ENCODE measurements at regions not wholly inside any gene's neighbourhood (a gene's known extent, or its start where the extent isn't known, plus 50 kb on each side); places are given as distances from the start of the nearest gene placed in this dataset.

DNA sequence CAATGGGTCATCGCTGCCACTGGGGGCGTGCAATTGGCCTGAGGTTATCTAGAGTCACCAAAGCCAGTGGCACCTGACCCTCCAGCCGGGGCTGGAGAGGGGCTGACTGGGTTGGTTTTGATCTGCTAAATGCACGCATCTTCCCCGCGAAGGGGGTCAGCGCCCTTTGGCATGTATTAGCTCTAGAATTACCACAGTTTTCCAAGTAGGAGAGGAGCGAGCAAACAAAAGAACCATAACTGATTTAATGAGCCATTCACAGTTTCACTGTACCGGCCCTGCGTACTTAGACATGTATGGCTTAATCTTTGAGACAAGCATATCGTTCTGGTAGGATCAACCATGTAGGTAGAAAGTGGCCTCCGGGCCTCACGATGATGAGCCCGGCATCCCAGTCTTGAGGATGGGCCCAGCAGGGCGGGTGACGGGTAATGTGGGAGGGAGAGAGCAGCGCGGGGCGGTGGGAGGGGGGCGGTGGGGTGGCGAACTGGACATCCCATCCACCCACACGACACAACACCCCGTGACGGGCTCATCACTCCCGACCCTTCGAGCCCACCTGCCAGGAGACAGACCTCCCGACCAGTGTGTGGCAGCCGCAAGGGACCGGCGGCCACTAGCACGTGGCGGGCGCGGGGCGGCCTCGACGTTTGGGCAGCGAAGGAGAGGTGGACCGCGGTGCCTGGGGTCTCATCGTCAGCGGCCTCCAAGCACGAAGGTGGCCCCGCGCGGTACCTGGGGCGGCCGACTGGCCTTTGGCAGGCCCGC, 1957.5 kb upstream of the DEFB115 start:
- H3K27me3 ChIP-seq: no peaks in the 10 kb centered on the region
- H3K36me3 ChIP-seq: no peaks in the 10 kb centered on the region
- no peaks in the 10 kb centered on the region for H3K4me1 ChIP-seq
- H3K27ac ChIP-seq: no peak overlapping the region
- H3K9me3 ChIP-seq: peaks cover 0 to 7% of the 10 kb centered on the region in 2 donors
- intact Hi-C loops (cut with DNase I; ENCODE audit: low total_unique reads): no loop called here
- no peak for DNase-seq
- TF ChIP-seq POLR2A (IDR thresholded peaks at IDR 0.05) (no peak), CTCF (IDR thresholded peaks at IDR 0.05) (no peak)
- H3K4me3 ChIP-seq: no peak overlapping the region

DNA sequence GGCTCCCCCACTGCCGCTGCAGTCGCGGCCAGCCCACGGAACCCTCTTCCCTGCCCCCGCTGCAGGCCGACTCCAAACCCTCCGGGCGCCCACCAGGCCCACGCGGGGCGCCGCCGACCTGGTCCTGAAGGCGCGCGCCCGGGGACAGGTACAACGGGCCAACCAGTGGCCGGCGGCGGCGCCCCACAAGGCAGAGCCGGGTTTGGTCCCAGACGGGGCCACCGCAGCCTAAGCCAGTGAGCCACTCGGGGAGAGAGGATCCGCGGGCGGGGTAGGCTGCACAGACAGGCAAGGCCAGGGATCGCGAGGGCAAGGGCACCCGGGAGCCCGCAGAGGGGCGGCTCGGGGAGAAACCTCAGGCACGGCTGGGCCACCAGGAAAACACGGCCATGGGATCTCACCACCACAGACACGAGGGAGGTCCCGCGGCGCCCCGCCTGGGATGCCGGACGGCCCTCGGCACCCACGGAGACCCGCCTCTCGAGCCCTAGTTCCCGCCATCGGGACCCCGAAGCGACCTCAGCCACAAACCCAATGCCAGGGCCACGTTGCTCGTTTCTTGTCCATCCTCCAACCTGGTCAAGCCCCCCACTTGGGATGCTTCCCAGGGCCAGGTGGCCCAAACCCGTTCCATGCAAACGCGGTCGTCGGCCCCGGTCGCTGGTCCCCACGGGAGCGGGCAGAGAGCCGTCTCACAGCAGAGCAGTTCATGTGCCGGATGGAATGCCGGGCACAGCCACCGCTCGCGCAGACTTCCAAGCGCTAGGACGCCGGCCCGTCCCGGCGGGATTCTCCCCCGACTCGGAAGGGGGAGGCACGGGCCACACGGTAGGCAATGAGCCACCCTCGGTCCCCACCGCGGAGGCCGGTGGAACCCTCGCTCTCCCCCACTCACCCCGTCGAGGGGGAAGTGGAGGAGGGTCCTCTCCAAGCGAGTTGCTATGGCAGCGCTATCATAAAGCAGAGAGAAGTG, 1956.6 kb upstream of the DEFB115 start:
- H3K27me3 ChIP-seq: no peaks in the 10 kb centered on the region
- H3K4me1 ChIP-seq: no peaks in the 10 kb centered on the region
- H3K9me3 ChIP-seq: peaks cover 0 to 7% of the 10 kb centered on the region in 2 donors
- no peak for DNase-seq
- intact Hi-C loops (cut with DNase I; ENCODE audit: low total_unique reads): no loop called here
- no peak overlapping the region for H3K4me3 ChIP-seq
- TF ChIP-seq POLR2A (IDR thresholded peaks at IDR 0.05) (no peak), CTCF (IDR thresholded peaks at IDR 0.05) (no peak)
- no peaks in the 10 kb centered on the region for H3K36me3 ChIP-seq
- H3K27ac ChIP-seq: no peak overlapping the region

GRCh38 chr20:29301624-29302259, 1955.7 kb upstream of the DEFB115 start:
- Histone ChIP-seq H3K36me3 (no peaks in the 10 kb centered on the region), H3K27ac (no peak overlapping the region), H3K4me1 (no peaks in the 10 kb centered on the region), H3K4me3 (no peak overlapping the region), H3K27me3 (no peaks in the 10 kb centered on the region), H3K9me3 (peaks cover 0 to 7% of the 10 kb centered on the region in 2 donors)
- DNase-seq: no peak
- intact Hi-C loops (cut with DNase I; ENCODE audit: low total_unique reads): no loop called here
- TF ChIP-seq CTCF (IDR thresholded peaks at IDR 0.05): no peak
- no peak for TF ChIP-seq POLR2A (IDR thresholded peaks at IDR 0.05)

- no peak overlapping the region for H3K27ac ChIP-seq
- no peak overlapping the region for H3K4me3 ChIP-seq
- H3K36me3 ChIP-seq: no peaks in the 10 kb centered on the region
- no peaks in the 10 kb centered on the region for H3K27me3 ChIP-seq
- DNase-seq: no peak
- no peak for TF ChIP-seq CTCF (IDR thresholded peaks at IDR 0.05)
- no peak for TF ChIP-seq POLR2A (IDR thresholded peaks at IDR 0.05)
- H3K4me1 ChIP-seq: no peaks in the 10 kb centered on the region
- peaks cover 0 to 4% of the 10 kb centered on the region in 2 donors for H3K9me3 ChIP-seq
- intact Hi-C loops (cut with DNase I; ENCODE audit: low total_unique reads): no loop called here
Observed at GRCh38 chr20:29302979-29303644, 1954.4 kb upstream of the DEFB115 start.

All from uterus (tissue), 3 donors.